ENCODE measurements at regions not wholly inside any gene's neighbourhood (a gene's known extent, or its start where the extent isn't known, plus 50 kb on each side); places are given as distances from the start of the nearest gene placed in this dataset.
"Not testable (repeated sequence)": the region's sequence is repeated elsewhere in the genome, so short reads cannot be mapped to it uniquely, and the experiment has no call there.

GRCh38 chr6:57950430-57950829 is 633.0 kb downstream of the PRIM2 start:
- DNase-seq (ENCODE audit: low read depth, low spot score); H3K9me3 ChIP-seq (ENCODE audit: control insufficient read depth, insufficient read depth, low read length); H3K27me3 ChIP-seq (ENCODE audit: control insufficient read depth, insufficient read depth, low read length); POLR2A ChIA-PET; CTCF ChIA-PET; H3K27ac ChIP-seq (ENCODE audit: low read depth, low read length); H3K4me3 ChIP-seq (ENCODE audit: low read depth, low read length): not testable (repeated sequence)

GRCh38 chr6:57966757-57967156 is 649.3 kb downstream of the PRIM2 start:
- POLR2A ChIA-PET; CTCF ChIA-PET; H3K9me3 ChIP-seq (ENCODE audit: control insufficient read depth, insufficient read depth, low read length); H3K27ac ChIP-seq (ENCODE audit: low read depth, low read length); DNase-seq (ENCODE audit: low read depth, low spot score); H3K27me3 ChIP-seq (ENCODE audit: control insufficient read depth, insufficient read depth, low read length); H3K4me3 ChIP-seq (ENCODE audit: low read depth, low read length): not testable (repeated sequence)

GRCh38 chr6:57971956-57972355 is 654.5 kb downstream of the PRIM2 start:
- H3K4me3 ChIP-seq (ENCODE audit: low read depth, low read length); CTCF ChIA-PET; H3K27me3 ChIP-seq (ENCODE audit: control insufficient read depth, insufficient read depth, low read length); H3K27ac ChIP-seq (ENCODE audit: low read depth, low read length); POLR2A ChIA-PET; DNase-seq (ENCODE audit: low read depth, low spot score); H3K9me3 ChIP-seq (ENCODE audit: control insufficient read depth, insufficient read depth, low read length): not testable (repeated sequence)

GRCh38 chr6:57974653-57975052 is 657.2 kb downstream of the PRIM2 start:
- Histone ChIP-seq H3K27ac (ENCODE audit: low read depth, low read length) (no peak overlapping the region), H3K27me3 (ENCODE audit: control insufficient read depth, insufficient read depth, low read length) (no peaks in the 10 kb centered on the region), H3K9me3 (ENCODE audit: control insufficient read depth, insufficient read depth, low read length) (no peaks in the 10 kb centered on the region), H3K4me3 (ENCODE audit: low read depth, low read length) (no peak overlapping the region)
- TF ChIP-seq CTCF (IDR thresholded peaks at IDR 0.05; ENCODE audit: low read depth, low read length), result no peak
- CTCF ChIA-PET, result interaction anchor here (1.2 kb wide), 1 partner anchor 13 kb away, joined by 6 read pairs; no protein-coding TSS in a partner anchor
- POLR2A ChIA-PET, result no interaction called here
- no peak for DNase-seq (ENCODE audit: low read depth, low spot score)

GRCh38 chr6:57975127-57975526 is 657.7 kb downstream of the PRIM2 start:
- POLR2A ChIA-PET; H3K27ac ChIP-seq (ENCODE audit: low read depth, low read length); H3K4me3 ChIP-seq (ENCODE audit: low read depth, low read length); H3K27me3 ChIP-seq (ENCODE audit: control insufficient read depth, insufficient read depth, low read length); H3K9me3 ChIP-seq (ENCODE audit: control insufficient read depth, insufficient read depth, low read length); DNase-seq (ENCODE audit: low read depth, low spot score): not testable (repeated sequence)
- CTCF ChIA-PET, result interaction anchor here (1.2 kb wide), 1 partner anchor 14 kb away, joined by 6 read pairs; no protein-coding TSS in a partner anchor

GRCh38 chr6:57976371-57976770 is 658.9 kb downstream of the PRIM2 start:
- CTCF ChIA-PET; H3K9me3 ChIP-seq (ENCODE audit: control insufficient read depth, insufficient read depth, low read length); DNase-seq (ENCODE audit: low read depth, low spot score); POLR2A ChIA-PET; H3K27ac ChIP-seq (ENCODE audit: low read depth, low read length); H3K4me3 ChIP-seq (ENCODE audit: low read depth, low read length); H3K27me3 ChIP-seq (ENCODE audit: control insufficient read depth, insufficient read depth, low read length): not testable (repeated sequence)

- DNase-seq (ENCODE audit: low read depth, low spot score); H3K9me3 ChIP-seq (ENCODE audit: control insufficient read depth, insufficient read depth, low read length); H3K27ac ChIP-seq (ENCODE audit: low read depth, low read length); H3K27me3 ChIP-seq (ENCODE audit: control insufficient read depth, insufficient read depth, low read length); POLR2A ChIA-PET; H3K4me3 ChIP-seq (ENCODE audit: low read depth, low read length): not testable (repeated sequence)
- CTCF ChIA-PET, result interaction anchor here (0.7 kb wide), 1 partner anchor 23 kb away, joined by 7 read pairs; no protein-coding TSS in a partner anchor
These were observed 666.2 kb downstream of the PRIM2 start for GRCh38 chr6:57983603-57984002.

- DNase-seq (ENCODE audit: low read depth, low spot score); CTCF ChIA-PET; POLR2A ChIA-PET; H3K4me3 ChIP-seq (ENCODE audit: low read depth, low read length); H3K9me3 ChIP-seq (ENCODE audit: control insufficient read depth, insufficient read depth, low read length); H3K27ac ChIP-seq (ENCODE audit: low read depth, low read length); H3K27me3 ChIP-seq (ENCODE audit: control insufficient read depth, insufficient read depth, low read length): not testable (repeated sequence)
These were observed 667.1 kb downstream of the PRIM2 start for GRCh38 chr6:57984575-57984974.

- CTCF ChIA-PET; H3K27ac ChIP-seq (ENCODE audit: low read depth, low read length); H3K9me3 ChIP-seq (ENCODE audit: control insufficient read depth, insufficient read depth, low read length); H3K27me3 ChIP-seq (ENCODE audit: control insufficient read depth, insufficient read depth, low read length); DNase-seq (ENCODE audit: low read depth, low spot score); H3K4me3 ChIP-seq (ENCODE audit: low read depth, low read length); POLR2A ChIA-PET: not testable (repeated sequence)
These were observed 668.3 kb downstream of the PRIM2 start for GRCh38 chr6:57985734-57986133.

- CTCF ChIA-PET, POLR2A ChIA-PET: not testable (repeated sequence)
These were observed 669.2 kb downstream of the PRIM2 start for GRCh38 chr6:57986584-57986983.

GRCh38 chr6:57989520-57990080 is 672.2 kb downstream of the PRIM2 start:
- DNase-seq (ENCODE audit: low read depth, low spot score); H3K4me3 ChIP-seq (ENCODE audit: low read depth, low read length); H3K9me3 ChIP-seq (ENCODE audit: control insufficient read depth, insufficient read depth, low read length); H3K27ac ChIP-seq (ENCODE audit: low read depth, low read length); H3K27me3 ChIP-seq (ENCODE audit: control insufficient read depth, insufficient read depth, low read length); CTCF ChIA-PET; POLR2A ChIA-PET: not testable (repeated sequence)

More at GRCh38 chr6:57986584-57986983, 669.2 kb downstream of the PRIM2 start:
- H3K27ac ChIP-seq (ENCODE audit: low read depth, low read length); DNase-seq (ENCODE audit: low read depth, low spot score); H3K4me3 ChIP-seq (ENCODE audit: low read depth, low read length); H3K27me3 ChIP-seq (ENCODE audit: control insufficient read depth, insufficient read depth, low read length); H3K9me3 ChIP-seq (ENCODE audit: control insufficient read depth, insufficient read depth, low read length): not testable (repeated sequence)

Measured in AG04450 (cell line).